Neural progenitor cell (in vitro differentiated cells): ENCODE measurements at regions not wholly inside any gene's neighbourhood (a gene's known extent, or its start where the extent isn't known, plus 50 kb on each side); places are given as distances from the start of the nearest gene placed in this dataset.

Experiments used
- DNase-seq: peaks from one replicate; pipeline ENCODE4 v3.0.0-alpha.2; 2016; ENCODE audit warnings: low spot score
- H2AFZ ChIP-seq: fragments of 200-600 bp; sonication (generic); replicated peaks from 2 replicates; pipeline ENCODE4 v1.6.1; 2016; ENCODE audit warnings: antibody characterized with exemption
- H3F3A ChIP-seq: fragments of 200-600 bp; sonication (generic); 2 replicates; pipeline ENCODE4 v1.6.1; 2016; ENCODE audit warnings: antibody characterized with exemption, low read depth
- H3K27ac ChIP-seq: fragments of 200-600 bp; sonication (generic); 2 replicates; pipeline ENCODE4 v1.5.1; 2016; ENCODE audit warnings: mild to moderate bottlenecking
- H3K27me3 ChIP-seq: fragments of 200-600 bp; sonication (generic); 2 replicates; pipeline ENCODE4 v1.6.1; 2016; ENCODE audit warnings: mild to moderate bottlenecking, moderate library complexity
- H3K36me3 ChIP-seq: fragments of 200-600 bp; sonication (generic); 2 replicates; pipeline ENCODE4 v1.5.1; 2016
- H3K4me1 ChIP-seq: fragments of 200-600 bp; sonication (generic); 2 replicates; pipeline ENCODE4 v1.6.1; 2016; ENCODE audit warnings: mixed run types
- H3K4me2 ChIP-seq: fragments of 200-600 bp; sonication (generic); 2 replicates; pipeline ENCODE4 v1.6.1; 2016
- H3K4me3 ChIP-seq: fragments of 200-600 bp; sonication (generic); 2 replicates; pipeline ENCODE4 v1.5.1; 2016
- H3K79me2 ChIP-seq: fragments of 200-600 bp; sonication (generic); 2 replicates; pipeline ENCODE4 v1.6.1; 2016; ENCODE audit warnings: low read depth
- H3K9ac ChIP-seq: fragments of 200-600 bp; sonication (generic); 2 replicates; pipeline ENCODE4 v1.6.1; 2016
- H3K9me3 ChIP-seq: fragments of 200-600 bp; sonication (generic); 2 replicates; pipeline ENCODE4 v1.5.1; 2016; ENCODE audit warnings: low read depth
- H4K20me1 ChIP-seq: fragments of 200-600 bp; sonication (generic); 2 replicates; pipeline ENCODE4 v1.6.1; 2016; ENCODE audit warnings: low read depth
- H3K27ac Mint-ChIP-seq: 3 replicates; pipeline ENCODE4 v1.8.0; 2021; ENCODE audit warnings: mixed read lengths
- H3K27me3 Mint-ChIP-seq: 2 replicates; pipeline ENCODE4 v1.8.0; 2022; ENCODE audit warnings: low read depth, mild to moderate bottlenecking, inconsistent platforms, moderate library complexity, mixed read lengths; ENCODE audit not compliant: insufficient read depth
- H3K36me3 Mint-ChIP-seq: 3 replicates; pipeline ENCODE4 v1.8.0; 2021; ENCODE audit warnings: mixed read lengths
- H3K4me1 Mint-ChIP-seq: 3 replicates; pipeline ENCODE4 v1.8.0; 2021; ENCODE audit warnings: mixed read lengths
- H3K4me3 Mint-ChIP-seq: 3 replicates; pipeline ENCODE4 v1.8.0; 2021; ENCODE audit warnings: mild to moderate bottlenecking, moderate library complexity, mixed read lengths
- H3K9me3 Mint-ChIP-seq: 3 replicates; pipeline ENCODE4 v1.8.0; 2020; ENCODE audit warnings: mixed read lengths
- CTCF ChIP-seq: fragments of 200-600 bp; sonication (generic); IDR thresholded peaks from 2 replicates; pipeline ENCODE4 v1.5.1; 2017; ENCODE audit warnings: antibody characterized with exemption, mild to moderate bottlenecking
- EZH2 ChIP-seq: fragments of 200-600 bp; sonication (generic); IDR thresholded peaks from 2 replicates; pipeline ENCODE4 v1.6.1; 2017; ENCODE audit warnings: antibody characterized with exemption, mild to moderate bottlenecking, moderate library complexity
- EZH2phosphoT487 ChIP-seq: fragments of 200-600 bp; sonication (generic); IDR thresholded peaks from 2 replicates; pipeline ENCODE4 v1.6.1; 2017; ENCODE audit warnings: antibody characterized with exemption

- H3K9me3 Mint-ChIP-seq = no peaks in the 10 kb centered on the region
- Histone ChIP-seq H3K79me2 (no peaks in the 10 kb centered on the region), H3K4me2 (no peak overlapping the region), H3K36me3 (no peaks in the 10 kb centered on the region), H3F3A (no peaks in the 10 kb centered on the region), H3K27me3 (no peaks in the 10 kb centered on the region), H3K27ac (no peak overlapping the region), H3K9me3 (no peaks in the 10 kb centered on the region), H3K9ac (no peak overlapping the region), H4K20me1 (no peaks in the 10 kb centered on the region), H3K4me3 (no peak overlapping the region), H3K4me1 (no peaks in the 10 kb centered on the region), H2AFZ (no peak overlapping the region)
- H3K27ac Mint-ChIP-seq = no peak overlapping the region
- no peaks in the 10 kb centered on the region for H3K27me3 Mint-ChIP-seq
- no peaks in the 10 kb centered on the region for H3K36me3 Mint-ChIP-seq
- no peak overlapping the region for H3K4me3 Mint-ChIP-seq
- H3K4me1 Mint-ChIP-seq = peaks cover 12% of the 10 kb centered on the region
- no peak for TF ChIP-seq EZH2
- TF ChIP-seq EZH2phosphoT487 = no peak
- no peak for TF ChIP-seq CTCF
- DNase-seq = no peak
These were observed 180.0 kb upstream of the ASIC2 start for GRCh38 chr17:33473061-33473460.

GRCh38 chr17:33474789-33475188 is 181.7 kb upstream of the ASIC2 start:
- Histone ChIP-seq H3K4me1 (no peaks in the 10 kb centered on the region), H3K27me3 (no peaks in the 10 kb centered on the region), H3K4me2 (no peak overlapping the region), H3K36me3 (no peaks in the 10 kb centered on the region), H3K9ac (no peak overlapping the region), H3K4me3 (no peak overlapping the region), H4K20me1 (no peaks in the 10 kb centered on the region), H2AFZ (no peak overlapping the region), H3K27ac (no peak overlapping the region), H3K79me2 (no peaks in the 10 kb centered on the region), H3K9me3 (no peaks in the 10 kb centered on the region), H3F3A (no peaks in the 10 kb centered on the region)
- TF ChIP-seq EZH2 = no peak
- TF ChIP-seq CTCF = no peak
- TF ChIP-seq EZH2phosphoT487 = no peak
- no peak for DNase-seq
- H3K9me3 Mint-ChIP-seq = no peaks in the 10 kb centered on the region
- peaks cover 10% of the 10 kb centered on the region for H3K4me1 Mint-ChIP-seq
- H3K27ac Mint-ChIP-seq = no peak overlapping the region
- no peaks in the 10 kb centered on the region for H3K27me3 Mint-ChIP-seq
- H3K36me3 Mint-ChIP-seq = no peaks in the 10 kb centered on the region
- H3K4me3 Mint-ChIP-seq = no peak overlapping the region

GRCh38 chr17:33475594-33475993 is 182.5 kb upstream of the ASIC2 start:
- Histone ChIP-seq H3K79me2 (no peaks in the 10 kb centered on the region), H3K36me3 (no peaks in the 10 kb centered on the region), H3K4me1 (no peaks in the 10 kb centered on the region), H3K4me3 (no peak overlapping the region), H3K4me2 (no peak overlapping the region), H4K20me1 (no peaks in the 10 kb centered on the region), H3K27ac (no peak overlapping the region), H3K9me3 (no peaks in the 10 kb centered on the region), H3K9ac (no peak overlapping the region), H3K27me3 (no peaks in the 10 kb centered on the region), H2AFZ (no peak overlapping the region), H3F3A (no peaks in the 10 kb centered on the region)
- Mint-ChIP-seq H3K4me1 (peaks cover 7% of the 10 kb centered on the region), H3K27ac (no peak overlapping the region), H3K36me3 (no peaks in the 10 kb centered on the region), H3K9me3 (no peaks in the 10 kb centered on the region), H3K27me3 (no peaks in the 10 kb centered on the region), H3K4me3 (no peak overlapping the region)
- no peak for DNase-seq
- TF ChIP-seq EZH2phosphoT487 = no peak
- TF ChIP-seq EZH2 = no peak
- TF ChIP-seq CTCF = no peak

GRCh38 chr17:33481652-33482051 is 188.6 kb upstream of the ASIC2 start:
- H3K9me3 Mint-ChIP-seq = no peaks in the 10 kb centered on the region

More at GRCh38 chr17:33481652-33482051, 188.6 kb upstream of the ASIC2 start:
- no peak overlapping the region for H3K9ac ChIP-seq
- no peaks in the 10 kb centered on the region for H3K79me2 ChIP-seq
- no peak overlapping the region for H3K27ac ChIP-seq
- no peaks in the 10 kb centered on the region for H3K36me3 ChIP-seq
- no peak for DNase-seq
- no peaks in the 10 kb centered on the region for H3F3A ChIP-seq
- no peaks in the 10 kb centered on the region for H3K9me3 ChIP-seq
- H3K4me3 ChIP-seq = no peak overlapping the region
- H4K20me1 ChIP-seq = no peaks in the 10 kb centered on the region
- H3K27me3 Mint-ChIP-seq = no peaks in the 10 kb centered on the region
- no peak overlapping the region for H3K4me3 Mint-ChIP-seq
- TF ChIP-seq CTCF (no peak), EZH2phosphoT487 (no peak), EZH2 (no peak)
- no peak overlapping the region for H3K27ac Mint-ChIP-seq
- no peaks in the 10 kb centered on the region for H3K36me3 Mint-ChIP-seq
- no peak overlapping the region for H3K4me2 ChIP-seq
- no peak overlapping the region for H2AFZ ChIP-seq
- no peaks in the 10 kb centered on the region for H3K4me1 Mint-ChIP-seq
- H3K27me3 ChIP-seq = no peaks in the 10 kb centered on the region
- no peaks in the 10 kb centered on the region for H3K4me1 ChIP-seq
